ENCODE measurements at regions not wholly inside any gene's neighbourhood (a gene's known extent, or its start where the extent isn't known, plus 50 kb on each side); places are given as distances from the start of the nearest gene placed in this dataset.
A peak's percentile ranks its signal among the peaks of the same experiment; 100 is the strongest.
"Not testable (repeated sequence)": the region's sequence is repeated elsewhere in the genome, so short reads cannot be mapped to it uniquely, and the experiment has no call there.

GRCh38 chr12:62010973-62011372 lies 249.2 kb upstream of the USP15 start:
- DNase-seq (ENCODE audit: low spot score) = not testable (repeated sequence)

- no peak for DNase-seq (ENCODE audit: low spot score)
Observed at GRCh38 chr12:62014330-62014729, 245.9 kb upstream of the USP15 start.

GRCh38 chr12:62016021-62016420 lies 244.2 kb upstream of the USP15 start:
- no peak for DNase-seq (ENCODE audit: low spot score)

GRCh38 chr12:62021808-62022207 lies 238.4 kb upstream of the USP15 start:
- no peak for DNase-seq (ENCODE audit: low spot score)

- DNase-seq (ENCODE audit: low spot score) = peak; percentile 20
Observed at GRCh38 chr12:62028536-62028935, 231.7 kb upstream of the USP15 start.

- DNase-seq (ENCODE audit: low spot score) = no peak
Observed at GRCh38 chr12:62032870-62033269, 227.3 kb upstream of the USP15 start.

- DNase-seq (ENCODE audit: low spot score) = no peak
Observed at GRCh38 chr12:62044450-62045135, 215.6 kb upstream of the USP15 start.

GRCh38 chr12:62045211-62045610 lies 215.0 kb upstream of the USP15 start:
- no peak for DNase-seq (ENCODE audit: low spot score)

- DNase-seq (ENCODE audit: low spot score) = no peak
Observed at GRCh38 chr12:62050785-62051184, 209.4 kb upstream of the USP15 start.

- DNase-seq (ENCODE audit: low spot score) = no peak
Observed at GRCh38 chr12:62069976-62070375, 190.2 kb upstream of the USP15 start.

GRCh38 chr12:62073236-62073635 lies 187.0 kb upstream of the USP15 start:
- DNase-seq (ENCODE audit: low spot score) = not testable (repeated sequence)

GRCh38 chr12:62075870-62076269 lies 184.3 kb upstream of the USP15 start:
- no peak for DNase-seq (ENCODE audit: low spot score)

- DNase-seq (ENCODE audit: low spot score) = no peak
Observed at GRCh38 chr12:62078020-62078419, 182.2 kb upstream of the USP15 start.

- DNase-seq (ENCODE audit: low spot score) = no peak
Observed at GRCh38 chr12:62082448-62082847, 177.8 kb upstream of the USP15 start.

GRCh38 chr12:62098132-62098531 lies 162.1 kb upstream of the USP15 start:
- no peak for DNase-seq (ENCODE audit: low spot score)

- DNase-seq (ENCODE audit: low spot score) = no peak
Observed at GRCh38 chr12:62103748-62104147, 156.5 kb upstream of the USP15 start.

- DNase-seq (ENCODE audit: low spot score) = no peak
Observed at GRCh38 chr12:62106547-62107185, 153.5 kb upstream of the USP15 start.

GRCh38 chr12:62113366-62114011 lies 146.7 kb upstream of the USP15 start:
- no peak for DNase-seq (ENCODE audit: low spot score)

- DNase-seq (ENCODE audit: low spot score) = no peak
Observed at GRCh38 chr12:62116986-62117385, 143.2 kb upstream of the USP15 start.

GRCh38 chr12:62123721-62124203 lies 136.4 kb upstream of the USP15 start:
- peak; percentile 40 for DNase-seq (ENCODE audit: low spot score)

- no peak for DNase-seq (ENCODE audit: low spot score)
Observed at GRCh38 chr12:62127516-62127915, 132.7 kb upstream of the USP15 start.

- DNase-seq (ENCODE audit: low spot score) = no peak
Observed at GRCh38 chr12:62128175-62128975, 131.8 kb upstream of the USP15 start.

Measured in Ammon's horn (tissue), 1 donor.